OCI-LY7 (cell line): ENCODE measurements at regions not wholly inside any gene's neighbourhood (a gene's known extent, or its start where the extent isn't known, plus 50 kb on each side); places are given as distances from the start of the nearest gene placed in this dataset.
"Not testable (repeated sequence)": the region's sequence is repeated elsewhere in the genome, so short reads cannot be mapped to it uniquely, and the experiment has no call there.

Experiments
- BruUV-seq: library from RNA; stranded (reverse); fragments of 400-500 nt; replicated peaks from 2 replicates; lab custom pipeline; 2021; lab: Mats Ljungman, UMichigan
- CTCF ChIA-PET: fragments of 300-600 bp; sonication (Branson Sonifier 250); formaldehyde crosslinking; loops from one replicate; lab custom pipeline; 2022; ENCODE audit warnings: antibody characterized with exemption; ENCODE audit not compliant: unreplicated experiment; lab: Charles Lee
- POLR2A ChIA-PET: fragments of 300-600 bp; sonication (Branson Sonifier 250); formaldehyde crosslinking; loops from one replicate; lab custom pipeline; 2022; ENCODE audit warnings: antibody characterized with exemption; lab: Charles Lee
- DNase-seq: peaks from one replicate; pipeline ENCODE4 v3.0.0-alpha.2; 2015; ENCODE audit warnings: low spot score
- H2AFZ ChIP-seq: fragments of 200-600 bp; sonication (generic), shearing (Covaris generic); 2 replicates; pipeline ENCODE4 v1.6.1; 2014; ENCODE audit warnings: mild to moderate bottlenecking, antibody characterized with exemption, low read length, moderate library complexity
- H3K27ac ChIP-seq: fragments of 200-600 bp; sonication (generic); 2 replicates; pipeline ENCODE4 v1.5.1; 2014; ENCODE audit warnings: mixed run types, low read depth, mild to moderate bottlenecking, moderate library complexity, low read length, inconsistent platforms; ENCODE audit not compliant: poor library complexity, severe bottlenecking
- H3K36me3 ChIP-seq: fragments of 200-600 bp; sonication (generic); 2 replicates; pipeline ENCODE4 v1.6.1; 2014; ENCODE audit warnings: mild to moderate bottlenecking, antibody characterized with exemption, low read length, moderate library complexity, mixed read lengths; ENCODE audit not compliant: insufficient read depth
- H3K4me1 ChIP-seq: fragments of 200-600 bp; sonication (generic); 2 replicates; pipeline ENCODE4 v1.5.1; 2014; ENCODE audit warnings: mild to moderate bottlenecking, low read length; ENCODE audit not compliant: insufficient read depth, poor library complexity, severe bottlenecking
- H3K4me2 ChIP-seq: fragments of 200-600 bp; sonication (generic); 2 replicates; pipeline ENCODE4 v1.6.1; 2014; ENCODE audit warnings: mild to moderate bottlenecking, low read length
- H3K4me3 ChIP-seq: fragments of 200-600 bp; sonication (generic); 2 replicates; pipeline ENCODE4 v1.5.1; 2014; ENCODE audit warnings: mild to moderate bottlenecking, low read depth, low read length; ENCODE audit not compliant: poor library complexity, severe bottlenecking
- H3K79me2 ChIP-seq: fragments of 200-600 bp; sonication (generic); 2 replicates; pipeline ENCODE4 v1.6.1; 2016; ENCODE audit warnings: low read depth, mild to moderate bottlenecking, low read length, moderate library complexity, mixed read lengths; ENCODE audit not compliant: insufficient read depth
- H3K9me2 ChIP-seq: fragments of 200-600 bp; sonication (generic); 2 replicates; pipeline ENCODE4 v1.6.1; 2016; ENCODE audit warnings: mild to moderate bottlenecking, low read length, mixed read lengths; ENCODE audit not compliant: insufficient read depth
- H3K9me3 ChIP-seq: fragments of 200-600 bp; sonication (generic); 2 replicates; pipeline ENCODE4 v1.6.1; 2014; ENCODE audit warnings: mild to moderate bottlenecking, mixed run types, low read length, mixed read lengths
- H4K20me1 ChIP-seq: fragments of 200-600 bp; sonication (generic); 2 replicates; pipeline ENCODE4 v1.6.1; 2014; ENCODE audit warnings: mild to moderate bottlenecking, antibody characterized with exemption, low read length, moderate library complexity, mixed read lengths; ENCODE audit not compliant: insufficient read depth
- CTCF ChIP-seq: fragments of 200-600 bp; sonication (generic); conservative IDR thresholded peaks from 2 replicates; pipeline ENCODE4 v1.5.1; 2014; ENCODE audit warnings: mild to moderate bottlenecking, antibody characterized with exemption, low read length, moderate library complexity, mixed read lengths
- EZH2phosphoT487 ChIP-seq: fragments of 200-600 bp; sonication (generic); IDR thresholded peaks from 2 replicates; pipeline ENCODE4 v1.6.1; 2018; ENCODE audit warnings: low read depth, borderline replicate concordance, mild to moderate bottlenecking, mixed run types, antibody characterized with exemption, low read length, moderate library complexity, mixed read lengths
- intact Hi-C: fragments of 100-400 bp; cut with micrococcal nuclease; formaldehyde crosslinking; loops from one replicate; pipeline ENCODE4 v1.10.0; 2022; ENCODE audit not compliant: unreplicated experiment

DNA sequence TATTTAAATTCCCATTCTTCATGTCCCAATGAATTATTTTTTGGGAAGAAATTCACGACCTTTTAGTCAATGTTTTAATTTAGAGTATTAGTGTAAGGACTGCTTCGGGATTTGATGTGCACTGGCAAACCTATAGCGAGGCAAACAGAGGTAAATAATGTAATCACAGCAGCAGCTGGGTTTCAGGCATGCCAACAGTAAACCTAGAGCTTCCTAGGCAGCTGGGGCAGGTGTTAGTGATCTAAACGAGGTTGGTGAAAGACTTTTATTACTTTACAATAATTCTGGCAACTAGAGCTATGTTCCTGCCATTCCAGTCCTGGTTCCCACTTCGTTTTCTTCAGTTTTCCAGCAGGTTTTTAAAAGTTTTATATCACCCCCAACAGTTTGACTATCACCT lies 1036.4 kb upstream of the FOXG1 start:
- Histone ChIP-seq H3K36me3 (no peaks in the 10 kb centered on the region), H3K79me2 (no peaks in the 10 kb centered on the region), H3K4me2 (no peak overlapping the region), H3K4me1 (no peaks in the 10 kb centered on the region), H3K4me3 (no peak overlapping the region), H2AFZ (no peak overlapping the region), H3K9me3 (peaks cover 17% of the 10 kb centered on the region; the same call in 1 of the 2 replicates), H3K9me2 (no peaks in the 10 kb centered on the region), H4K20me1 (no peaks in the 10 kb centered on the region), H3K27ac (no peak overlapping the region)
- BruUV-seq, result no TSS peak
- TF ChIP-seq EZH2phosphoT487 (no peak), CTCF (no peak)
- POLR2A ChIA-PET, result interaction anchor here (0.5 kb wide), 1 partner anchor 29 kb away, joined by 3 read pairs; no protein-coding TSS in a partner anchor
- intact Hi-C loops, result no loop called here
- CTCF ChIA-PET, result no interaction called here
- DNase-seq, result no peak

GRCh38 chr14:27739657-27740156 lies 1026.9 kb upstream of the FOXG1 start:
- Histone ChIP-seq H3K4me3 (no peak overlapping the region), H3K9me3 (peaks cover 10% of the 10 kb centered on the region; the same call in 1 of the 2 replicates), H3K36me3 (no peaks in the 10 kb centered on the region), H3K4me1 (no peaks in the 10 kb centered on the region), H3K4me2 (no peak overlapping the region), H2AFZ (no peak overlapping the region), H4K20me1 (no peaks in the 10 kb centered on the region), H3K79me2 (no peaks in the 10 kb centered on the region), H3K9me2 (no peaks in the 10 kb centered on the region), H3K27ac (no peak overlapping the region)
- ChIA-PET CTCF (no interaction called here), POLR2A (no interaction called here)
- intact Hi-C loops, result no loop called here
- TF ChIP-seq EZH2phosphoT487, result no peak
- DNase-seq, result no peak
- no TSS peak for BruUV-seq

- ChIA-PET POLR2A (interaction anchor here (0.7 kb wide), 1 partner anchor 23 kb away, joined by 3 read pairs; no protein-coding TSS in a partner anchor), CTCF (no interaction called here)
- no peaks in the 10 kb centered on the region for H3K79me2 ChIP-seq
- TF ChIP-seq CTCF (no peak), EZH2phosphoT487 (no peak)
- no peak for DNase-seq
- H3K4me3 ChIP-seq, result no peak overlapping the region
- no peaks in the 10 kb centered on the region for H3K4me1 ChIP-seq
- 0 out of 2 replicates have a peak, but pooled peaks cover 19% of the 10 kb centered on the region for H3K9me3 ChIP-seq
- intact Hi-C loops, result no loop called here
- H3K27ac ChIP-seq, result no peak overlapping the region
- BruUV-seq, result no TSS peak
- no peaks in the 10 kb centered on the region for H4K20me1 ChIP-seq
- H3K4me2 ChIP-seq, result no peak overlapping the region
- H2AFZ ChIP-seq, result no peak overlapping the region
- no peaks in the 10 kb centered on the region for H3K9me2 ChIP-seq
- H3K36me3 ChIP-seq, result no peaks in the 10 kb centered on the region
These were observed 1016.5 kb upstream of the FOXG1 start for GRCh38 chr14:27750114-27750513.

GRCh38 chr14:27757642-27758041 lies 1008.9 kb upstream of the FOXG1 start:
- H3K4me3 ChIP-seq, H2AFZ ChIP-seq, H3K9me2 ChIP-seq, H4K20me1 ChIP-seq, intact Hi-C loops, BruUV-seq, H3K4me1 ChIP-seq, H3K9me3 ChIP-seq, H3K27ac ChIP-seq, H3K4me2 ChIP-seq, DNase-seq, CTCF ChIA-PET, H3K36me3 ChIP-seq, H3K79me2 ChIP-seq: not testable (repeated sequence)
- POLR2A ChIA-PET, result interaction anchor here (0.7 kb wide), 2 partner anchors 88 to 171 kb away, joined by 3 to 4 read pairs; no protein-coding TSS in a partner anchor

- intact Hi-C loops, POLR2A ChIA-PET, H3K36me3 ChIP-seq, CTCF ChIA-PET, H3K79me2 ChIP-seq, H4K20me1 ChIP-seq, H3K4me1 ChIP-seq, H3K4me2 ChIP-seq, H2AFZ ChIP-seq, DNase-seq, H3K27ac ChIP-seq, H3K9me3 ChIP-seq, BruUV-seq, H3K9me2 ChIP-seq, H3K4me3 ChIP-seq: not testable (repeated sequence)
These were observed 1006.2 kb upstream of the FOXG1 start for GRCh38 chr14:27760367-27760766.
